Neural cell (in vitro differentiated cells): ENCODE measurements at regions not wholly inside any gene's neighbourhood (a gene's known extent, or its start where the extent isn't known, plus 50 kb on each side); places are given as distances from the start of the nearest gene placed in this dataset.

Experiments used
- H2AFZ ChIP-seq: fragments of 200-600, 300-800 bp; sonication (generic), shearing (Covaris generic); 2 replicates; pipeline ENCODE4 v1.6.0; 2014; ENCODE audit warnings: low read depth, mild to moderate bottlenecking, antibody characterized with exemption, low read length, moderate library complexity
- H3F3A ChIP-seq: fragments of 200-600 bp; shearing (Covaris generic); 2 replicates; pipeline ENCODE4 v1.6.1; 2016; ENCODE audit warnings: mild to moderate bottlenecking, moderate library complexity, mixed read lengths, antibody characterized with exemption, low read length; ENCODE audit not compliant: insufficient read depth, poor library complexity, severe bottlenecking
- H3K27ac ChIP-seq: fragments of 200-600, 300-800 bp; sonication (generic), shearing (Covaris generic); 2 replicates; pipeline ENCODE4 v1.5.1; 2014; ENCODE audit warnings: mild to moderate bottlenecking, low read length, moderate library complexity
- H3K27me3 ChIP-seq: fragments of 300-800, 200-600 bp; sonication (generic), shearing (Covaris generic); 2 replicates; pipeline ENCODE4 v1.6.0; 2014; ENCODE audit warnings: mild to moderate bottlenecking, low read depth, low read length, moderate library complexity; ENCODE audit not compliant: insufficient read depth
- H3K36me3 ChIP-seq: fragments of 300-800, 200-600 bp; sonication (generic), shearing (Covaris generic); 2 replicates; pipeline ENCODE4 v1.5.1; 2014; ENCODE audit warnings: mild to moderate bottlenecking, antibody characterized with exemption, low read length, moderate library complexity; ENCODE audit not compliant: insufficient read depth
- H3K4me2 ChIP-seq: fragments of 300-800, 200-600 bp; sonication (generic), shearing (Covaris generic); 2 replicates; pipeline ENCODE4 v1.6.0; 2014; ENCODE audit warnings: mild to moderate bottlenecking, low read length
- H3K4me3 ChIP-seq: fragments of 300-800, 200-600 bp; sonication (generic), shearing (Covaris generic); 2 replicates; pipeline ENCODE4 v1.5.1; 2014; ENCODE audit warnings: mild to moderate bottlenecking, low read length, moderate library complexity
- H3K79me2 ChIP-seq: fragments of 200-600 bp; shearing (Covaris generic); replicated peaks from 2 replicates; pipeline ENCODE4 v1.6.0; 2014; ENCODE audit warnings: mild to moderate bottlenecking, low read length, moderate library complexity; ENCODE audit not compliant: insufficient read depth
- H3K9ac ChIP-seq: fragments of 300-800, 200-600 bp; sonication (generic), shearing (Covaris generic); 2 replicates; pipeline ENCODE4 v1.6.1; 2016; ENCODE audit warnings: mild to moderate bottlenecking, low read length, mixed read lengths
- H3K9me2 ChIP-seq: fragments of 200-600 bp; shearing (Covaris generic); 2 replicates; pipeline ENCODE4 v1.6.1; 2016; ENCODE audit warnings: mild to moderate bottlenecking, low read length, mixed read lengths; ENCODE audit not compliant: insufficient read depth
- H3K9me3 ChIP-seq: fragments of 200-600, 300-800 bp; sonication (generic), shearing (Covaris generic); 2 replicates; pipeline ENCODE4 v1.6.1; 2016; ENCODE audit warnings: mild to moderate bottlenecking, mixed run types, low read length, moderate library complexity, mixed read lengths
- H4K20me1 ChIP-seq: fragments of 200-600 bp; shearing (Covaris generic); 2 replicates; pipeline ENCODE4 v1.6.1; 2016; ENCODE audit warnings: mild to moderate bottlenecking, mixed run types; ENCODE audit not compliant: insufficient read depth
- CTCF ChIP-seq: fragments of 450-650 bp; IDR thresholded peaks from 2 replicates; pipeline ENCODE4 v1.5.1; 2014; ENCODE audit warnings: antibody characterized with exemption, mild to moderate bottlenecking, moderate library complexity; ENCODE audit not compliant: poor library complexity, severe bottlenecking
- EP300 ChIP-seq: fragments of 450-650 bp; conservative IDR thresholded peaks from 2 replicates; pipeline ENCODE4 v1.6.1; 2014; ENCODE audit warnings: antibody characterized with exemption, mild to moderate bottlenecking, moderate library complexity; ENCODE audit not compliant: poor library complexity, severe bottlenecking
- EZH2 ChIP-seq: fragments of 200-600, 300-800 bp; shearing (Covaris generic), sonication (generic); IDR thresholded peaks from 2 replicates; pipeline ENCODE4 v1.6.1; 2014; ENCODE audit warnings: antibody characterized with exemption, low read length, borderline replicate concordance, mild to moderate bottlenecking; ENCODE audit not compliant: insufficient read depth, poor library complexity, severe bottlenecking
- MXI1 ChIP-seq: fragments of 450-650 bp; conservative IDR thresholded peaks from 2 replicates; pipeline ENCODE4 v1.6.1; 2014; ENCODE audit warnings: antibody characterized with exemption, mild to moderate bottlenecking; ENCODE audit not compliant: poor library complexity, severe bottlenecking
- POLR2AphosphoS5 ChIP-seq: IDR thresholded peaks from 2 replicates; pipeline ENCODE4 v1.6.1; 2012
- RAD21 ChIP-seq: fragments of 450-650 bp; conservative IDR thresholded peaks from 2 replicates; pipeline ENCODE4 v1.6.1; 2014; ENCODE audit warnings: antibody characterized with exemption, mild to moderate bottlenecking, moderate library complexity
- REST ChIP-seq: IDR thresholded peaks from 2 replicates; pipeline ENCODE4 v1.6.1; 2012; ENCODE audit warnings: borderline replicate concordance
- SMC3 ChIP-seq: fragments of 450-650 bp; conservative IDR thresholded peaks from 2 replicates; pipeline ENCODE4 v1.6.1; 2014; ENCODE audit warnings: antibody characterized with exemption, mild to moderate bottlenecking, moderate library complexity; ENCODE audit not compliant: poor library complexity
- TAF1 ChIP-seq: IDR thresholded peaks from 2 replicates; pipeline ENCODE4 v1.6.1; 2012; ENCODE audit warnings: low read depth

GRCh38 chr11:91104237-91104636 is 881.4 kb upstream of the CHORDC1 start:
- H3F3A ChIP-seq, result no peaks in the 10 kb centered on the region
- H2AFZ ChIP-seq, result no peak overlapping the region
- no peaks in the 10 kb centered on the region for H3K9me2 ChIP-seq
- no peaks in the 10 kb centered on the region for H3K9me3 ChIP-seq
- H3K4me3 ChIP-seq, result no peak overlapping the region
- no peak overlapping the region for H3K4me2 ChIP-seq
- H3K79me2 ChIP-seq, result no peaks in the 10 kb centered on the region
- no peaks in the 10 kb centered on the region for H3K27me3 ChIP-seq
- H3K27ac ChIP-seq, result no peak overlapping the region
- no peaks in the 10 kb centered on the region for H4K20me1 ChIP-seq
- no peak for TF ChIP-seq RAD21
- TF ChIP-seq POLR2AphosphoS5, result no peak
- no peak for TF ChIP-seq TAF1
- TF ChIP-seq SMC3, result no peak
- TF ChIP-seq MXI1, result no peak
- no peak for TF ChIP-seq EP300
- no peak for TF ChIP-seq EZH2
- no peak for TF ChIP-seq REST
- TF ChIP-seq CTCF, result no peak
- no peak overlapping the region for H3K9ac ChIP-seq
- no peaks in the 10 kb centered on the region for H3K36me3 ChIP-seq

GRCh38 chr11:91100427-91100826 is 877.6 kb upstream of the CHORDC1 start:
- no peak overlapping the region for H2AFZ ChIP-seq
- no peaks in the 10 kb centered on the region for H3K36me3 ChIP-seq
- no peaks in the 10 kb centered on the region for H3K79me2 ChIP-seq
- no peak overlapping the region for H3K4me2 ChIP-seq
- no peak overlapping the region for H3K9ac ChIP-seq
- TF ChIP-seq TAF1 (no peak), EZH2 (no peak), RAD21 (no peak), POLR2AphosphoS5 (no peak), MXI1 (no peak), REST (no peak), SMC3 (no peak), CTCF (no peak), EP300 (no peak)
- H3K27me3 ChIP-seq, result no peaks in the 10 kb centered on the region
- H4K20me1 ChIP-seq, result no peaks in the 10 kb centered on the region
- no peaks in the 10 kb centered on the region for H3F3A ChIP-seq
- H3K9me3 ChIP-seq, result no peaks in the 10 kb centered on the region
- H3K4me3 ChIP-seq, result no peak overlapping the region
- no peaks in the 10 kb centered on the region for H3K9me2 ChIP-seq
- H3K27ac ChIP-seq, result no peak overlapping the region
